ENCODE measurements at regions not wholly inside any gene's neighbourhood (a gene's known extent, or its start where the extent isn't known, plus 50 kb on each side); places are given as distances from the start of the nearest gene placed in this dataset.

- H3K36me3 ChIP-seq (ENCODE audit: low read depth, low read length): no peaks in the 10 kb centered on the region
- ChIA-PET CTCF (no interaction called here), POLR2A (ENCODE audit: unreplicated experiment) (no interaction called here)
- BruUV-seq (replicated peaks): no TSS peak
- no peak for TF ChIP-seq CTCF (conservative IDR thresholded peaks at IDR 0.05; ENCODE audit: low read depth, low read length)
- ATAC-seq (no peak), DNase-seq (no peak)
- no peak overlapping the region for H3K4me2 ChIP-seq (ENCODE audit: low read length)
- H3K9ac ChIP-seq (ENCODE audit: low read length): no peak overlapping the region
- no peaks in the 10 kb centered on the region for H3K9me2 ChIP-seq (replicated peaks; ENCODE audit: low read length)
- H3K4me1 ChIP-seq (ENCODE audit: insufficient read depth, low read length): no peaks in the 10 kb centered on the region
- H3K79me2 ChIP-seq (ENCODE audit: low read length): no peaks in the 10 kb centered on the region
- no peaks in the 10 kb centered on the region for H3K9me3 ChIP-seq (ENCODE audit: low read length)
- no peak overlapping the region for H3K27ac ChIP-seq (ENCODE audit: low read length)
- no peaks in the 10 kb centered on the region for H4K20me1 ChIP-seq (ENCODE audit: low read length)
- no peak overlapping the region for H3K4me3 ChIP-seq (ENCODE audit: low read length)
- no peaks in the 10 kb centered on the region for H3K27me3 ChIP-seq (ENCODE audit: low read length)
- intact Hi-C loops (cut with micrococcal nuclease): no loop called here
- no peak overlapping the region for H2AFZ ChIP-seq (ENCODE audit: low read length)
- H3F3A ChIP-seq (ENCODE audit: low read length, unreplicated experiment): no peaks in the 10 kb centered on the region
Measured at GRCh38 chr7:110564246-110564645, 526.7 kb upstream of the LRRN3 start.

- Histone ChIP-seq H3K9me3 (ENCODE audit: low read length) (no peaks in the 10 kb centered on the region), H3K27me3 (ENCODE audit: low read length) (no peaks in the 10 kb centered on the region), H3K4me3 (ENCODE audit: low read length) (no peak overlapping the region), H3K9me2 (replicated peaks; ENCODE audit: low read length) (no peaks in the 10 kb centered on the region), H3K4me2 (ENCODE audit: low read length) (no peak overlapping the region), H3K79me2 (ENCODE audit: low read length) (no peaks in the 10 kb centered on the region), H2AFZ (ENCODE audit: low read length) (no peak overlapping the region), H4K20me1 (ENCODE audit: low read length) (no peaks in the 10 kb centered on the region), H3F3A (ENCODE audit: low read length, unreplicated experiment) (no peaks in the 10 kb centered on the region), H3K9ac (ENCODE audit: low read length) (no peak overlapping the region), H3K36me3 (ENCODE audit: low read depth, low read length) (no peaks in the 10 kb centered on the region), H3K27ac (ENCODE audit: low read length) (no peak overlapping the region), H3K4me1 (ENCODE audit: insufficient read depth, low read length) (peaks cover 3% of the 10 kb centered on the region)
- ChIA-PET POLR2A (ENCODE audit: unreplicated experiment) (no interaction called here), CTCF (no interaction called here)
- ATAC-seq: peak; percentile 64
- intact Hi-C loops (cut with micrococcal nuclease): no loop called here
- DNase-seq: no peak
- BruUV-seq (replicated peaks): no TSS peak
- no peak for TF ChIP-seq CTCF (conservative IDR thresholded peaks at IDR 0.05; ENCODE audit: low read depth, low read length)
- no peak for TF ChIP-seq EZH2 (IDR thresholded peaks at IDR 0.05; ENCODE audit: low read length, unreplicated experiment)
- TF ChIP-seq EZH2phosphoT487 (IDR thresholded peaks at IDR 0.05; ENCODE audit: borderline replicate concordance, low read length): no peak
Measured at GRCh38 chr7:110568388-110568787, 522.5 kb upstream of the LRRN3 start.

- DNase-seq: no peak
- Histone ChIP-seq H4K20me1 (ENCODE audit: low read length) (no peaks in the 10 kb centered on the region), H3K9me3 (ENCODE audit: low read length) (no peaks in the 10 kb centered on the region), H2AFZ (ENCODE audit: low read length) (no peak overlapping the region), H3K9ac (ENCODE audit: low read length) (no peak overlapping the region), H3K9me2 (replicated peaks; ENCODE audit: low read length) (no peaks in the 10 kb centered on the region), H3K27ac (ENCODE audit: low read length) (no peak overlapping the region), H3K4me3 (ENCODE audit: low read length) (no peak overlapping the region), H3K4me1 (ENCODE audit: insufficient read depth, low read length) (peaks cover 6% of the 10 kb centered on the region), H3K4me2 (ENCODE audit: low read length) (no peak overlapping the region), H3F3A (ENCODE audit: low read length, unreplicated experiment) (no peaks in the 10 kb centered on the region), H3K27me3 (ENCODE audit: low read length) (no peaks in the 10 kb centered on the region), H3K36me3 (ENCODE audit: low read depth, low read length) (no peaks in the 10 kb centered on the region), H3K79me2 (ENCODE audit: low read length) (no peaks in the 10 kb centered on the region)
- TF ChIP-seq EZH2 (IDR thresholded peaks at IDR 0.05; ENCODE audit: low read length, unreplicated experiment) (no peak), EZH2phosphoT487 (IDR thresholded peaks at IDR 0.05; ENCODE audit: borderline replicate concordance, low read length) (no peak), CTCF (conservative IDR thresholded peaks at IDR 0.05; ENCODE audit: low read depth, low read length) (no peak)
- CTCF ChIA-PET: no interaction called here
- POLR2A ChIA-PET (ENCODE audit: unreplicated experiment): no interaction called here
- no peak for ATAC-seq
- BruUV-seq (replicated peaks): no TSS peak
- intact Hi-C loops (cut with micrococcal nuclease): no loop called here
Measured at GRCh38 chr7:110568932-110569331, 522.0 kb upstream of the LRRN3 start.

Data from PC-3 (cell line).